CD4-positive, alpha-beta T cell treated with Interleukin-4 for 1 hour (primary cell): ENCODE measurements at regions not wholly inside any gene's neighbourhood (a gene's known extent, or its start where the extent isn't known, plus 50 kb on each side); places are given as distances from the start of the nearest gene placed in this dataset.
"Not testable (repeated sequence)": the region's sequence is repeated elsewhere in the genome, so short reads cannot be mapped to it uniquely, and the experiment has no call there.

Source experiments
- DNase-seq, 2 donors: peaks; one replicate each; pipeline ENCODE4 v3.0.0-alpha.2; 2020 to 2022

DNA sequence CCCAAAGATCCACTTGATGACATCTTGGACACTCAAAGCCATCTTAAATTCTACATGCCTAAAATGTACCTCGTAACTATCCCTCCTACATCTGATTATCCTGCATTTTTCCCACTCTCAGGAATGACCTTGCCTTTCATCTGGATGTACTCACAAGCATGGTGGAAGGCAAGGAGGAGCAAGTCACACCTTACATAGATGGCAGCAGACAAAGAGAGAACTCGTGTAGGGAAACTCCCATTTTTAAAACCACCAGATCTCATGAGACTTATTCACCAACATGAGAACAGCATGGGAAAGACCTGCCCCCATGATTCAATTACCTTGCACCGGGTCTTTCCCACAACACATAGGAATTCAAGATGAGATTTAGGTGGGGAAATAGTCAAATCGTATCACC, 616.0 kb downstream of the MCTP2 start:
- DNase-seq = no peak

DNA sequence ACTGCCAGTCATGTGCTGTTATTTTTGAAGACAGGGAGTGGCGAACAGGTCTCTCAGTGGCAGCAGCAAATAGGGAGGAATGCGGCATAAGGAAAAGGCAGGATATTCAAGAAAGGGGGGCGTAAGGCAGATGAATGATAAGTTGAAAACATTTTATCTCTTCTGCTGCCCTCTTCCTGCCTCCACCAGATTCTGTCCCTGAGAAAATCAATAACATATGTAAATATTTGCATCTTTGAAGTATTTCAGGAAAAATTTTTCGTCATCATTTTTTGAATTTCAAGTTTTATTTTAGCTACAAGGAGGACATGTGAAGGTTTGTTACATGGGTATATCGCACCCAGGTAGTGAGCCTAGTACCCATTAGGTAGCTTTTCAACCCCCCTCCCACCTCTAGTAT, 616.7 kb downstream of the MCTP2 start:
- DNase-seq = no peak

DNA sequence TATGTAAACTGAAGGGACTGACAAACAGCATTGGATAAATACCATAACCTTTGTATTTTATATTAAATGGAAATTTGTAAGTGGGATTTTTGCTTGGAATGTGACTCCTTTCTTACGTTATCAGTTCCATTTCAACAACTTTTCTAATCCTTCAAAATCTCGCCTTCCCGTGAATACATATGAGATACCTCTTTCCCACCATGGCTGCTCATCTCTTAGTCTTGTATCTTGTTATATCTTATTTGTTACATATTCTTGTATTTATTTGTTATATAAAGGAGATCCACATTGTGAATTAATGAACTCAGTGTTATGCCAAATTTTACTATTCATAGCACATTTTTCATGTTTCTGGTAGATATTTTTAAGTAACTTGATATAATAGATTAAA, 623.7 kb downstream of the MCTP2 start:
- DNase-seq = no peak

DNA sequence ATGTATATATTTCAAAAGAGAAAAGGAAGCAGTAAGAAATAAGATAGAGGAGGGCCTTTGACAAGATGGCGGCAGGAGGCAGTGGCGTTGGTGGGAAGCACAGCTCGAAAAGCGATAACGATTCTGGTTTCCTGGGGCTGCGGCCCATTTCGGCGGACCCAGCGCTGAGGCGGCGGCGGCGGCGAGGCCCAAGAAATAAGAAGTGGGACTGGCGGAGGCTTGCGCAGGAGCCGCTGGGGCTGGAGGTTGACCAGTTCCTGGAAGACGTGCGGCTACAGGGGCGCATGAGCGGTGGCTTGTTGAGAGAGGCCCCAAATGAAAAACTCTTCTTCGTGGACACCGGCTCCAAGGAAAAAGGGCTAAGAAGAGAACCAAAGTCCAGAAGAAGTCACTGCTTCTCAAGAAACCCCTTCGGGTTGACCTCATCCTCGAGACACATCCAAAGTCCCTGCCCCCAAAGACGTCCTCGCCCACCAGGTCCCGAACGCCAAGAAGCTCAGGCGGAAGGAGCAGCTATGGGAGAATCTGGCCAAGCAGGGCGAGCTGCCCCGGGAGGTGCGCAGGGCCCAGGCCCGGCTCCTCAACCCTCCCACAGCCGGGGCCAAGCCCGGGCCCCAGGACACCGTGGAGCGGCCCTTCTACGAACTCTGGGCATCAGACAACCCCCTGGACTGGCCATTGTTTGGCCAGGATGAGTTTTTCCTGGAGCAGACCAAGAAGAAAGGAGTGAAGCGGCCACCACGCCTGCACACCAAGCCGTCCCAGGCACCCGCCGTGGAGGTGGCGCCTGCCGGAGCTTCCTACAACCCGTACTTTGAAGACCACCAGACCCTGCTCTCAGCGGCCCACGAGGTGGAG, 624.3 kb downstream of the MCTP2 start:
- DNase-seq = no peak

DNA sequence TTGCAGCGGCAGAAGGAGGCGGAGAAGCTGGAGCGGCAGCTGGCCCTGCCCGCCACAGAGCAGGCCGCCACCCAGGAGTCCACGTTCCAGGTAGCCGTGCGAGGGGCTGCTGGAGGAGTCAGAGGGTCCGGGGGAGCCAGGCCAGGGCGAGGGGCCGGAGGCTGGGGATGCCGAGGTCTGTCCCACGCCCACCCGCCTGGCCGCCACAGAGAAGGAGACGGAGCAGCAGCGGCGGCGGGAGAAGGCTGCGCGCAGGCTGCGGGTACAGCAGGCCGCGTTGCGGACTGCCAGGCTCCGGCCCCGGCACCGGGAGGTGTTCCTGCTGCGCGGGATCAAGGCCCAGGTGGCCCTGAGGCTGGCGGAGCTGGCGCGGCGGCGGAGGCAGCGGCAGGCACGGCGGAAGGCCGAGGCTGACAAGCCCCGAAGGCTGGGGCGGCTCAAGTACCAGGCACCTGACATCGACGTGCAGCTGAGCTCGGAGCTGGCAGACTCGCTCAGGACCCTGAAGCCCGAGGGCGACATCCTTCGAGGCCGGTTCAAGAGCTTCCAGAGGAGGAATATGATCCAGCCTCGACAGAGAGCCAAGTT, 625.0 kb downstream of the MCTP2 start:
- DNase-seq = no peak

DNA sequence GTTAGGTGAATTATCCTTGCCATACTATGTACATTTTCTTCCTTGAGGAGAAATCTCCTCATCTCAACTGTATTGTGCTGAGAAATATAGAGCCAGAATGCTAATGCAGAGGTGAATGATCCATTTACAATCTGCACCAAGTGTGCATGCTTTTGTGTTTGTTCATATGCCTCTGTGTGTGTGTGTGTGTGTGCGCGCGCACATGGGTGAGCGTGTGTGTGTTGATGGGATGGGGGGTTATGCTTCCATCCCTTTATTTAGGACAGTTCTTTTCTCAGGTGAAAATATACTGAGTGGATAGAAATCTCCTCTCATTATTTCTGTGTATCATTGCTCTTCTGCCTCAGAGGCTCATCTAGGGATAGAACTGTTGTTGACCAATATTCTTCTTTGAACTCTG, 626.1 kb downstream of the MCTP2 start:
- no peak for DNase-seq

DNA sequence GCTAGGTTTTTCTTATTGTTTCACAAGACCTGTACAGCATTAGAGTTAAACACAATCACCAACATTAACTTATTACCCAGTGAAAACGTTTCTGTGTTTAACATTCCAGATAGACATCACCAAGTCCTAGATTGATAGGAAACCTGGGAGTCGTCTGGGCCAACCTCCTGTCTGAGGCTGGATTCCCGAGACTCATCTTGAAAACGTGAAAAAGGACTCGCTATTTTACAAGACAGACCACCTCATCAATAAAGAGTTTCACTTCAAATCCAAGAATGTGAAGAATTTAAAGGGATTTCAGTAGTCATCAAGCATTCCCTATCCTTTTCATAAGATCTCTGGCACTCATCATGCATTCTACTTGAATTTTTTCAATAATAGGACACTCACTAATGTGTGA, 626.6 kb downstream of the MCTP2 start:
- no peak for DNase-seq

DNA sequence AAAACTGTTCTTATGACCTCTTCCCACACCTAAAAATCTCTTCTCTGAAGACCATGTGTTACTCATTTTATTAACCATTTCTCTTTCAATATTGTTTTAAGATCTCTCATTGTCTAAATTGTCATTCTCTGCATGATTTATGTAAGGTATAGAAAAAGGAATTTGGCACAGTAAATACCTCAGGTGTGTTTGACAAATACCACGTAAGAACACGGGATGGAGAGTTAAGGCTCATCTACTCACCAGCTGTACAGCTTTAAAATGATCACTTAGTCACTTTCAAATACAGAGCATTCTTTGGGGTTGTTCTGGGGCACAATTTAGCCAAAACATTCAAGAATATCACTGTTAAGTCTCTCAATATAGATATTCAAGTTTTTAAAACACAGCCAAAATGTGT, 627.1 kb downstream of the MCTP2 start:
- no peak for DNase-seq

DNA sequence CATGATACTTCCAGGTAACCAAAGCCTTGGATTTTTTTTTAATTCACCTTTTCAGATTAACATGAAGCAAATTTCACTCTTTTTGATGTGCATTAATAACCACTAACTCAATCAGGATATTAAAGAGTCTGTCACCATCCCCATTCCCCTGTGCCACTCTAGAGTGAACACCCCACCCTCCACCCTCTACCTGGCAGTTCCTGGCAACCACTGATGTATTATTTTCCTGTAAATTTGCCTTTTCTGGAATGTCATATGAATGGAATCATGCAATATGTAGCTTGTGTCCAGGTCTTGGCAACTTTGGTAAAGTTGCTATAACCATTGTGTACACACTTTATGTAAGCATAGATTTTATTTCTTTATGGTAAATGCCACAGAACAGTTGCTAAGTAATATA, 627.6 kb downstream of the MCTP2 start:
- DNase-seq = no peak

DNA sequence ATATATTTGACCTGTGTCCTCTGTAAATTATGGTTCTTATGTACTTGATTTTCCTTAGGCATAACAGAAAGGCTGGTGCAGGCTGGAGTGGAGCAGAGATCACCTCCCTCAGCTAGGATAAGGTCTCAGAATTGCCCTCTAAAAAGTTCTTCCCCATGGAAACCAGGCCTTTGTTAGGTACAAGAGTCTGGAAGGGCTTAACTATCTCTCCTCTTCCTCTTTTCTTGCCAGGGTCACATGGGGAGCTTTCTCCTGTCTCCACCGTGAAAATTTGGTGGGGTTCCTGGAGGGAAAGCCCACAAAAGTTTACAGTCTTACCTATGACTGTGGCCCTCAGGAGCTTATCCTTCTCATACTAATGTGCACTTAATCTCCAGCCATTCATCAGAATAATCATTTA, 633.2 kb downstream of the MCTP2 start:
- no peak for DNase-seq

DNA sequence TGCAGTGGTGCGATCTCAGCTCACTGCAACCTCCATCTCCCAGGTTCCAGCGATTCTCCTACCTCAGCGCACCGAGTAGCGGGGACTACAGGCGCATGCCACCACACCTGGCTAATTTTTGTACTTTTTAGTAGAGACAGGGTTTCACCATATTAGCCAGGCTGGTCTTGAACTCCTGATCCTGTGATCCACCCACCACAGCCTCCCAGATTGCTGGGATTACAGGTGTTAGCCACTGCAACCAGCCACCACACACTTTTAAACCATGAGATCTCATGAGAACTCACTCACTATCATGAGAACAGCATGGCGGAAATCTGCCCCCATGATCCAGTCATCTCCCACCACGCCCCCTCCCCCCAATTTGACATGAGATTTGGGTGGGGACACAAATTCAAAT, 636.9 kb downstream of the MCTP2 start:
- not testable (repeated sequence) for DNase-seq

DNA sequence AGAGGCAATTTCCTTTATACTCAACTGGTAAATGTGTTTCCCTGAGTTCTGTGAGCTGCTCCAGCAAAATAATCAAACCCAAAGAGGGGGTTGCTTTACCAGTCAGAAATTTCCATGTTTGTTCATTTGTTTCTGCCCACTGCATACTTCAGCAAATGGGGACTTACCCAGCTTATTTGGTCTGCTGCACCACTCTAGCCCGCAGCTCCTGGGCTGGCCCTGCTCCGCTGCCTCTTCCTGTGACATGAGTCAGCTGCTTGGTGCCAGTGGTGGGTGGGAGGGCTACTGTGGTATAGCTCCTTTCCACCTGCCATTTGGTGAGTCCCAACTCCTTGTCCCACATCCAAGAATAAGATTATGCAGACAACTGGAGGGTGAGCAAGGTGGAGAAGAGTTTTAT, 644.2 kb downstream of the MCTP2 start:
- no peak for DNase-seq

DNA sequence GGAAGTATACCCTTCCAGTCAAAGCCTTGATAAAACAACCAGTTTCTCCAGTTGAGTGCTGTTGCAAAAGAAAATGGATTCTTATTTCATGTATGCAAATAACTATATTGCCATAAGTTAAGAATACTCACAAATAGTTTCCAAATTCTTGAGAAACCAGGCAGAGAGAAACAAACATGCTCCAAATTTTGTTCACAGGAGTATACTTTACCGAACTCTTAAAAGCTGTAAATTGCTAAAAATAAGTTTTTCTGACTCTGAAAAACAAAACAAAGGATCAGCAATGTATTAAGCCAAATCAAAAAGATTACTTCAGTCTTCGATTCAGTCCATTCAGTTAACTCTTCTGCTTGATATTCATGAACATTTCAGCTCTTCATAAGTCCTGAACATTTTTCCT, 646.5 kb downstream of the MCTP2 start:
- no peak for DNase-seq

DNA sequence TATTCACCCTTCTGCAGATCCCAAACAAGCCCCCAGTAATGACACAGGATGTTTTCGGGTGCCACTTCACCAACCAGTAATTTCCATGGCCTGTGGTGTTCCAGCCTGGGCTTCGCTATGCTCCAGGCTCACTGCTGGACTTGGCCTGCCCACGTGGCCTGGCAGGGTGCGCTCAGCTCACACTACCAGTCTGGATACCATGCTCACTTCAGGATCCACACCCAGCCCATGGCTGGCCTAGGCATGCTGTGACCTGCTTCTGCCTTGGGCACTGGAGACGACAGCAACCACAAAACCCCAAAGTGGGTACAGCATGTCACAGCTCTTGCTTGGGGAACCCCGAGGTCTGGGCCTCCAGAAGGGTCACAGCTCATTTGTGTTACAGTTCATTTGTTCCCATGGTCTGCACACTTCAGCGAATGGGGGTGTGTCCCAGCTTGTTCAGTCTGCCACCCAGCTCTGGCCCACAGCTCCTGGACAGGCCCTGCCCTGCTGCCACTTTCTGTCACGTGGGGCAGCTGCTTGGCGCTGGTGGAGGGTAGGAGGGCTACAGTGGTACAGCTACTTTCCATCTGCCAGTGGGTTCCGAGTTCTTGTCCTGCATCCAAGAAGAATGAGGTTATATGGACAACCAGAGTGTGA, 650.8 kb downstream of the MCTP2 start:
- DNase-seq = no peak

DNA sequence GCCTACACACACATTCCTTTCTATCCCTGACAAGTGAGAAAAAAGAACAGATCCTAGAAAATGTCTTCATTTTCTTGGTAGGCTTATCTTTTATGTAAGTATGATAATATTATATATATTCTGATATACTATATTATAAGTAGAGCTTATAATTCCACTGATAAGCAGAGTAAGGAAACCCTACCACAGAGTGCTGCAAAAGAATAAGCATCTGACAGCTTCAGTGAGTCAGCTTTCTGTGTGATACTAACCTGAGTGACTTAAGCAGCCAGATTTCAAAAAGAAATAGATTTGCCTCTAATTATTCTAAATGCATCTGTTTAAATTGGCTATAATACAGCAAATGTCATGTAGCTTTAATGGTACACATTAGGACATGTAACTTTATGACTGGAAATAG, 656.0 kb downstream of the MCTP2 start:
- no peak for DNase-seq

DNA sequence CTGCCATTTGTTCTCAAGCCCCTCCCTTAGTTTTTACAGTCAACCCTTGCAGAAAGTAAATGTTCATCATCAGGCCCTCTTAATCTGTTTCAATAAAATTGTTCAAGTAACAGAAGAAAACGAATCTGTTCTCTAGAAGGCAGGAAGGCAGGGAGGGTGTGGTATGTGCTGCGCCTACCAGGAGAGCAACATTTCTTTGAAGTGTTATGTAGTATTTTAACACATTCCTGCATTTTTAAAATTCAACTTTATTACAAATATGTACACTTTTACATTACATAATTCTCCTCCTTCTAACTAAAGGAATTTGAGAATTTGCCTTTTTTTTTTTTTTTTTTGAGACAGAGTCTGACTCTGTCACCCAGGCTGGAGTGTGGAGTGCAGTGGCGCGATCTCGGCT, 657.8 kb downstream of the MCTP2 start:
- DNase-seq = no peak

DNA sequence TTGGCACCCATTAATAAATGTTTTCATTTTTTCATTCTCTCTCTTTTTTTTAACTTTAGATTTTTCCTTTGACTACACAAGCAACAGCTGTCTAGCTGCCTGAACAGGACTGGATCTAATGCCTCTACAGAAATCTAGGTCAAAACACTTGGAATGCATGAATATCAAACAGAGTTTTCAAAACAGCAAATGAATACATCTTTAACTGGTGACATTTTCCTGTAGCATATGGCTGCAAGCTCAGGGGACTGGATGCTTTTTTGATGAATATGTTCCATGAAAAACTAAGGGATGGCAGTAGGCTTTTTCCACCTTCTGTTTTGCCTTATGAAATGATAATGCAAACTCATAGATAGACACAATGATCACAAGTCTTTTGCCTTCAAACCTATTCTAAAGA, 661.7 kb downstream of the MCTP2 start:
- DNase-seq = no peak

DNA sequence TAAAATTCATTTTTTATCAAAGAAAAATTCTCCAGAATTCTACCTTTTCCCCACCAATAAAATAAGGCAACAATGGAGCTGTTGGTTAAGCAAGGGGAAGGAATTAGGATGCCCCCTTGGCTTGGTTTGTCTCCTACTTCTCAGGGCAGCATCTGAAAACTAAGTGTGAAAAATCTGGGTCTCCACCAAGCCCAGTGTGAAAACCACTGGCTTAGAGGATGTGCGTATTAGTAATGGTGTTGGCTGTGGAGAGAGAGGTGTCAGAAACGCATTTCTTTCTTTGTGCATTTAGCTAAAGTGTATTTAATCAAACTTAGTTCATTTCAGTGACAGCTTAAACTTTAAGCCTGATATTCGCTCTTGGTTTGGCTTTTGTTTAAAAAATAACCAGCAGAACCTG, 662.7 kb downstream of the MCTP2 start:
- DNase-seq = no peak

DNA sequence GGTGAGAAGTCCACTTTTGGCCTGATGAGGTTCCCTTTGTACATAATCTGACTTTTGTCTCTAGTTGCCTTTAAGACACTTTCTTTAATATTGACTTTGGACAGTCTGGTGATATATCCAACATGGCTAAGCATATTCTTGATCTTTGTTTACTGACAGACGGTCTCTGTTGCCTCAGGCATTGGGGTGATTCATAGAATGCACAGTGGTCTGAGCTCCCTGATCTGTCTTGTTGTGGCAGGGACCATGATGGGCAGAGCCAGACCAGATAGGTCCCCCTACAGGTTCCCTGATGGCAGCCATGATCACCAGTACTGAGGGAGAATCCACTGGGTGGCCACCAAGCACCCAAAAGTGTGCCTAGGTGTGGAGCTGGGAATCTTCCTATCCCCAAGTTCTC, 678.1 kb downstream of the MCTP2 start:
- DNase-seq = no peak

DNA sequence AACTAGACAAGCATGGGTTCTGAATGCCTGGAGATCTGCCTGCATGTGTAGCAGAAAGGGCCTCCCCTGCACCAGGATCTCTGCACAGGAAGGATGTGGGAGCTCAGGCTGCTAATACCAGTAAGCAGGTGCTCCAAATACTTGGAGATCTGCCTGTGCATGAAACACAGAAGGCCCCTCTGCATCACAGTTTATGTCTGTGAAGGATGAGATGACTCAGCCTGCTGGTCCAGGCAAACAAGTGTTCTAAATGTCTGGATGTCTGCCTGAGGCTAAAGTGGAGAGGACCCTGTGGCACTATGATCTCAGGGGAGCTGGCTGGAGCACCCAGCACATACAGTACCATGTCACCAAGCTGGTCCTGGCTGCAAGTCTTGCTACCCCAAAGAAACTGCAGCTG, 678.8 kb downstream of the MCTP2 start:
- no peak for DNase-seq

DNA sequence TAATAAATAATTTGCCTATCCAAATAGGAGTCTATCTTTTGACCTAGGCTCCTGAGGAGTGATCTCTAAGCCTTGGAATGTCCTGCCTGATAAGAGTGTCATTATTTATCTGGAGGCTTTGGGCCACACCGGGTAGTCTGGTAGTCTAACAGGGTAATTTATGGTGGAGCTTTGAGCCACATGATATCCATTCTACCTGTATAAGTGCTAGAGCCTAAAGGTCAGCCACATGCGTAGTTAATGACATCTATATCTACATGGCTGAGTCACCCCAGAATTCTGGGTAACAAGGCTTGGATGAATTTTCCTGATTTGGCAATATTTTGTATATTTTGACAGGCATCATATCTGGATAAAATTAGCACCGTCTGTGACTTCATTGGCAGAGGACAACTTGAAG, 681.4 kb downstream of the MCTP2 start:
- no peak for DNase-seq

DNA sequence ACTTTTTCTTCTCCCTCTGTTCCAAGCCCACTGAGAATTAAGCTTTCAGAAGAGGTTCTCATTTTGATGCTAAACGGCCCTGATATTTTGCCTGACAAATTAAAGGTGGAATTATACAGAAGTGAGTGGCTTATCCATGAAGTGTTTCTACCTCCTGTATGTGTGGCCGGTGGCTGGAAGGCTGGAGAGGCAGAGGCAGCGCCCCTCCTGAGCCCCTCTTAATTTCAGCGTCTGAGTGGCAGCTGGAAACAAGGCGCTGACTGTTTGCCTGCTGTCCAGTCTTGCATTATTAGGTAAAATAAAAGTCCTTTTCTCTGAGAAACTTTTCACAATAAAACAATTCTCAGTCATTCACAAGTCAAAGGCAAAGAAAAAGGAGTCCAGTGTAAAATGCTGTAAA, 685.7 kb downstream of the MCTP2 start:
- no peak for DNase-seq

DNA sequence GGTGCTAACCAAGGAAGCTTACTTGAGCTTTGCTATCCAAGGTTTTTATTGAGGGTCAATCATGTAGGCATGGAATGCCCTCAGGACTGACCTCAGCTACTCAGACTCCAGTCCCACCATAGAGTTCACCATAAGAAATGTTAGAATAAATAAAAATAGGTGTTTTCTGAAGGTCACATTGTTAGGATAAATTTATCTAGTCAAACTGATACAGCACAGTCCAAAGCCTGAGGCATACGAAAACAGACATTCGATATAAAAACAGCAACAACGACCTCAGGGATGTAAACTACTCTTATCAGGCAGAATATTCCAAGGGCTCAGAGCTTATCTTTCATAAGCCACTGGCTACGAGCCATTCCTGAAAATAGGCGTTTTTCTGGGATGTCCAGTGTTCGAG, 690.6 kb downstream of the MCTP2 start:
- no peak for DNase-seq

DNA sequence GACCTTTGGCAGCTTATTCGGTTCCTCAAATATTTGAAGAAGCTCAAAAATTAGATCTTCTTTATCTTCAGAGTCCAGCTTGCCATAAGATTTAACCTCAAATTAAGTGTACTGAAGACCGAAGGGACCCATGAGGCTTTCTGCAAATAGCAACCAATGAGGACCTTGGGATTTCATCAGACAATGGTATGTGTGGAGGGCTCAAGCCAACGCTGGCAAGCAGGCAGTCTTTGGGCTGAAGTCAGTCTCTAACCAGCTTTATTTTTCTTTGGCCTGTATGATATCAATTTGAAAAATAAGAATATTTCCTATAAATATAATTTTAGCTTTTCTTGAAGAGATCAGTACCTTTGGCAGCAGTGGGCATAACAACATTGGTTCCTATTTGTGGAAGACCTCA, 692.7 kb downstream of the MCTP2 start:
- DNase-seq = no peak
